ENCODE measurements at regions not wholly inside any gene's neighbourhood (a gene's known extent, or its start where the extent isn't known, plus 50 kb on each side); places are given as distances from the start of the nearest gene placed in this dataset.

- TF ChIP-seq REST (IDR thresholded peaks at IDR 0.05; ENCODE audit: low read depth) = no peak
- no peak for TF ChIP-seq USF1 (IDR thresholded peaks at IDR 0.05)
- no peak for TF ChIP-seq EGR1 (IDR thresholded peaks at IDR 0.05)
- TF ChIP-seq CEBPB (IDR thresholded peaks at IDR 0.05) = no peak
- TF ChIP-seq MAX (IDR thresholded peaks at IDR 0.05) = no peak
- no peak for TF ChIP-seq TEAD4 (IDR thresholded peaks at IDR 0.05)
- TF ChIP-seq TCF12 (IDR thresholded peaks at IDR 0.05; ENCODE audit: low read depth) = no peak
- no peak for TF ChIP-seq TAF1 (IDR thresholded peaks at IDR 0.05; ENCODE audit: low read depth)
- no peak for TF ChIP-seq YY1 (IDR thresholded peaks at IDR 0.05; ENCODE audit: low read depth)
- no peak for TF ChIP-seq FOXM1 (IDR thresholded peaks at IDR 0.05; ENCODE audit: borderline replicate concordance, low read depth)
- no peak for TF ChIP-seq ZBTB7A (IDR thresholded peaks at IDR 0.05; ENCODE audit: low read depth)
- no peak for TF ChIP-seq EP300 (IDR thresholded peaks at IDR 0.05; ENCODE audit: borderline replicate concordance)
- no peak for TF ChIP-seq NFIC (IDR thresholded peaks at IDR 0.05)
- TF ChIP-seq RAD21 (IDR thresholded peaks at IDR 0.05; ENCODE audit: low read depth) = no peak
- TF ChIP-seq CREB1 (IDR thresholded peaks at IDR 0.05; ENCODE audit: low read depth) = no peak
Measured at GRCh38 chr12:127579446-127579845, 687.5 kb upstream of the TMEM132C start.

GRCh38 chr12:127582074-127582473, 684.9 kb upstream of the TMEM132C start:
- TF ChIP-seq CREB1 (IDR thresholded peaks at IDR 0.05; ENCODE audit: low read depth) = no peak
- no peak for TF ChIP-seq YY1 (IDR thresholded peaks at IDR 0.05; ENCODE audit: low read depth)
- no peak for TF ChIP-seq FOXM1 (IDR thresholded peaks at IDR 0.05; ENCODE audit: borderline replicate concordance, low read depth)
- TF ChIP-seq TEAD4 (IDR thresholded peaks at IDR 0.05) = no peak

GRCh38 chr12:127583041-127583440, 683.9 kb upstream of the TMEM132C start:
- no peak for TF ChIP-seq TEAD4 (IDR thresholded peaks at IDR 0.05)
- no peak for TF ChIP-seq YY1 (IDR thresholded peaks at IDR 0.05; ENCODE audit: low read depth)
- TF ChIP-seq CEBPB (IDR thresholded peaks at IDR 0.05) = no peak
- no peak for TF ChIP-seq ZBTB7A (IDR thresholded peaks at IDR 0.05; ENCODE audit: low read depth)
- no peak for TF ChIP-seq RAD21 (IDR thresholded peaks at IDR 0.05; ENCODE audit: low read depth)
- TF ChIP-seq EP300 (IDR thresholded peaks at IDR 0.05; ENCODE audit: borderline replicate concordance) = no peak
- no peak for TF ChIP-seq REST (IDR thresholded peaks at IDR 0.05; ENCODE audit: low read depth)
- TF ChIP-seq FOXM1 (IDR thresholded peaks at IDR 0.05; ENCODE audit: borderline replicate concordance, low read depth) = no peak
- TF ChIP-seq CREB1 (IDR thresholded peaks at IDR 0.05; ENCODE audit: low read depth) = no peak
- no peak for TF ChIP-seq USF1 (IDR thresholded peaks at IDR 0.05)
- TF ChIP-seq EGR1 (IDR thresholded peaks at IDR 0.05) = no peak
- TF ChIP-seq MAX (IDR thresholded peaks at IDR 0.05) = no peak
- no peak for TF ChIP-seq NFIC (IDR thresholded peaks at IDR 0.05)
- no peak for TF ChIP-seq TAF1 (IDR thresholded peaks at IDR 0.05; ENCODE audit: low read depth)
- no peak for TF ChIP-seq TCF12 (IDR thresholded peaks at IDR 0.05; ENCODE audit: low read depth)

- no peak for TF ChIP-seq NFIC (IDR thresholded peaks at IDR 0.05)
- no peak for TF ChIP-seq USF1 (IDR thresholded peaks at IDR 0.05)
- TF ChIP-seq MAX (IDR thresholded peaks at IDR 0.05) = no peak
- TF ChIP-seq TEAD4 (IDR thresholded peaks at IDR 0.05) = no peak
- no peak for TF ChIP-seq EGR1 (IDR thresholded peaks at IDR 0.05)
- no peak for TF ChIP-seq FOXM1 (IDR thresholded peaks at IDR 0.05; ENCODE audit: borderline replicate concordance, low read depth)
- TF ChIP-seq YY1 (IDR thresholded peaks at IDR 0.05; ENCODE audit: low read depth) = no peak
- TF ChIP-seq RAD21 (IDR thresholded peaks at IDR 0.05; ENCODE audit: low read depth) = no peak
- TF ChIP-seq CREB1 (IDR thresholded peaks at IDR 0.05; ENCODE audit: low read depth) = no peak
- TF ChIP-seq EP300 (IDR thresholded peaks at IDR 0.05; ENCODE audit: borderline replicate concordance) = no peak
- TF ChIP-seq REST (IDR thresholded peaks at IDR 0.05; ENCODE audit: low read depth) = no peak
- TF ChIP-seq ZBTB7A (IDR thresholded peaks at IDR 0.05; ENCODE audit: low read depth) = no peak
- TF ChIP-seq CEBPB (IDR thresholded peaks at IDR 0.05) = no peak
- no peak for TF ChIP-seq TCF12 (IDR thresholded peaks at IDR 0.05; ENCODE audit: low read depth)
- no peak for TF ChIP-seq TAF1 (IDR thresholded peaks at IDR 0.05; ENCODE audit: low read depth)
Measured at GRCh38 chr12:127588249-127588648, 678.7 kb upstream of the TMEM132C start.
